LoVo (cell line): ENCODE measurements at regions not wholly inside any gene's neighbourhood (a gene's known extent, or its start where the extent isn't known, plus 50 kb on each side); places are given as distances from the start of the nearest gene placed in this dataset.

ENCODE experiments used
- DNase-seq: peaks from one replicate; pipeline ENCODE4 v3.0.0-alpha.2; 2016; ENCODE audit warnings: low spot score

GRCh38 chr7:156031679-156032478 is 219.6 kb upstream of the SHH start:
- no peak for DNase-seq

- DNase-seq: no peak
These were observed 217.3 kb upstream of the SHH start for GRCh38 chr7:156029460-156030007.

- DNase-seq: no peak
These were observed 216.3 kb upstream of the SHH start for GRCh38 chr7:156028521-156028920.

- DNase-seq: no peak
These were observed 215.6 kb upstream of the SHH start for GRCh38 chr7:156027821-156028220.

- no peak for DNase-seq
These were observed 214.3 kb upstream of the SHH start for GRCh38 chr7:156026603-156027002.

GRCh38 chr7:156026076-156026600 is 213.9 kb upstream of the SHH start:
- DNase-seq: no peak

- no peak for DNase-seq
These were observed 213.4 kb upstream of the SHH start for GRCh38 chr7:156025675-156026074.

- no peak for DNase-seq
These were observed 211.9 kb upstream of the SHH start for GRCh38 chr7:156024201-156024600.

GRCh38 chr7:156022483-156023459 is 210.5 kb upstream of the SHH start:
- no peak for DNase-seq

GRCh38 chr7:156021471-156021870 is 209.2 kb upstream of the SHH start:
- no peak for DNase-seq

- DNase-seq: no peak
These were observed 208.3 kb upstream of the SHH start for GRCh38 chr7:156020566-156020965.

- DNase-seq: no peak
These were observed 207.7 kb upstream of the SHH start for GRCh38 chr7:156019776-156020565.

- DNase-seq: no peak
These were observed 207.0 kb upstream of the SHH start for GRCh38 chr7:156019308-156019707.

GRCh38 chr7:156017916-156018700 is 205.8 kb upstream of the SHH start:
- no peak for DNase-seq

- DNase-seq: no peak
These were observed 205.2 kb upstream of the SHH start for GRCh38 chr7:156017431-156017830.

- no peak for DNase-seq
These were observed 203.2 kb upstream of the SHH start for GRCh38 chr7:156015237-156016020.

- no peak for DNase-seq
These were observed 202.5 kb upstream of the SHH start for GRCh38 chr7:156014808-156015207.

- no peak for DNase-seq
These were observed 201.9 kb upstream of the SHH start for GRCh38 chr7:156014201-156014600.

GRCh38 chr7:156012412-156012811 is 200.1 kb upstream of the SHH start:
- DNase-seq: no peak

- no peak for DNase-seq
These were observed 197.3 kb upstream of the SHH start for GRCh38 chr7:156009569-156009968.
